Uterus (tissue), 3 donors: ENCODE measurements at regions not wholly inside any gene's neighbourhood (a gene's known extent, or its start where the extent isn't known, plus 50 kb on each side); places are given as distances from the start of the nearest gene placed in this dataset.

Source experiments
- DNase-seq, 2 donors: peaks; one replicate each; pipeline ENCODE4 v3.0.0-alpha.2; 2019 to 2020
- H3K27ac ChIP-seq, 2 donors: fragments of 200-600 bp; sonication (generic); 1 replicate in 1 of 2; 2 replicates in 1 of 2; pipeline ENCODE4 v1.5.1; 2016 to 2018
- H3K27me3 ChIP-seq, 2 donors: fragments of 200-600 bp; sonication (generic); one replicate each; pipeline ENCODE4 v1.5.1; 2018 to 2019; ENCODE audit warnings: control low read depth in 1 of 2
- H3K36me3 ChIP-seq, 2 donors: fragments of 200-600 bp; sonication (generic); one replicate each; pipeline ENCODE4 v1.5.1; 2019; ENCODE audit warnings: control low read depth in 1 of 2
- H3K4me1 ChIP-seq, 2 donors: fragments of 200-600 bp; sonication (generic); one replicate each; pipeline ENCODE4 v1.5.1; 2018 to 2019; ENCODE audit warnings: control low read depth in 1 of 2
- H3K4me3 ChIP-seq, 2 donors: fragments of 200-600 bp; sonication (generic); 1 replicate in 1 of 2; 2 replicates in 1 of 2; pipeline ENCODE4 v1.5.1; 2018 to 2019; ENCODE audit warnings: mild to moderate bottlenecking in 1 of 2
- H3K9me3 ChIP-seq, 2 donors: fragments of 200-600 bp; sonication (generic); one replicate each; pipeline ENCODE4 v1.5.1; 2019; ENCODE audit warnings: control low read depth in 1 of 2
- POLR2A ChIP-seq, 2 donors: fragments of 450-650 bp; IDR thresholded peaks; one replicate each; pipeline ENCODE4 v1.6.1; 2016; ENCODE audit warnings: antibody characterized with exemption in 2 of 2, mild to moderate bottlenecking in 1 of 2, moderate library complexity in 1 of 2
- intact Hi-C: fragments of 100-400 bp; cut with DNase I; formaldehyde crosslinking; loops from one replicate; pipeline ENCODE4 v1.15.1; 2023; ENCODE audit warnings: low total_unique reads
- TF ChIP-seq, protein P1 (sequence below), 4 experiments: fragments of 200-600 bp in 2 of 4; fragments of 450-650 bp in 2 of 4; sonication (generic) in 2 of 4; IDR thresholded peaks; one replicate each; pipeline ENCODE4 v1.5.1; 2016 to 2019; ENCODE audit warnings: antibody characterized with exemption in 4 of 4, mild to moderate bottlenecking in 2 of 4, moderate library complexity in 1 of 4
- donor health status: DM: yes; HTN: yes; CAD: no.

DNA sequence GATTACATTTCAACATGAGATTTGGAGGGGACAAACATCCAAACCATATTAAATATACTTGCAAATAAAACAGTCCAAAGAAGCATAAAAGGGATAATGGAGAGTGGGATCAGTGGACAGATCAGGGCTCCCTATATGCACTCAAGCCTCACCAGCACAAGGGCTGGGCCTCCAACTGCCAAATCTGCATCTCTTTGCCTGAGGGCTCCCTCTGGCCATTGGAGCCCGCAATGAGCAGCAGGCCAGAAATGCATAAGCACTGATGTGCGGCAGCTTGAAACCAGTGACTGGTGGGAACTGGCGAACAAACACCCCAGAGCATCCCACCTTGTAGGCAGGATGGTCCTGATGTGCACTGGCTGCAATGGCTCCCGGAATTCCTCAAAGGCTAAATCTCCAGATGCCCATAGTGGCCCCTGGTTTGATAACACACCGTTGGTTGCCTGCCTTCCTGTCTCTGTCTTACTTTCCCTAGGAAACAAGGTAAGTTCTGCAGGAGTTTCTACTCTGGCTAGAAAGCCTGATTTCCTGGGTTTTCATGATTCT, 55.9 kb upstream of the POMGNT2 start:
- Histone ChIP-seq H3K4me3 (no peak overlapping the region), H3K27ac (no peak overlapping the region), H3K36me3 (no peaks in the 10 kb centered on the region), H3K4me1 (no peaks in the 10 kb centered on the region), H3K9me3 (no peaks in the 10 kb centered on the region), H3K27me3 (no peaks in the 10 kb centered on the region)
- no peak for DNase-seq
- intact Hi-C loops = no loop called here
- TF ChIP-seq, protein P1, sequence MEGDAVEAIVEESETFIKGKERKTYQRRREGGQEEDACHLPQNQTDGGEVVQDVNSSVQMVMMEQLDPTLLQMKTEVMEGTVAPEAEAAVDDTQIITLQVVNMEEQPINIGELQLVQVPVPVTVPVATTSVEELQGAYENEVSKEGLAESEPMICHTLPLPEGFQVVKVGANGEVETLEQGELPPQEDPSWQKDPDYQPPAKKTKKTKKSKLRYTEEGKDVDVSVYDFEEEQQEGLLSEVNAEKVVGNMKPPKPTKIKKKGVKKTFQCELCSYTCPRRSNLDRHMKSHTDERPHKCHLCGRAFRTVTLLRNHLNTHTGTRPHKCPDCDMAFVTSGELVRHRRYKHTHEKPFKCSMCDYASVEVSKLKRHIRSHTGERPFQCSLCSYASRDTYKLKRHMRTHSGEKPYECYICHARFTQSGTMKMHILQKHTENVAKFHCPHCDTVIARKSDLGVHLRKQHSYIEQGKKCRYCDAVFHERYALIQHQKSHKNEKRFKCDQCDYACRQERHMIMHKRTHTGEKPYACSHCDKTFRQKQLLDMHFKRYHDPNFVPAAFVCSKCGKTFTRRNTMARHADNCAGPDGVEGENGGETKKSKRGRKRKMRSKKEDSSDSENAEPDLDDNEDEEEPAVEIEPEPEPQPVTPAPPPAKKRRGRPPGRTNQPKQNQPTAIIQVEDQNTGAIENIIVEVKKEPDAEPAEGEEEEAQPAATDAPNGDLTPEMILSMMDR (IDR thresholded peaks at IDR 0.05) = no peak
- TF ChIP-seq POLR2A (IDR thresholded peaks at IDR 0.05) = no peak

DNA sequence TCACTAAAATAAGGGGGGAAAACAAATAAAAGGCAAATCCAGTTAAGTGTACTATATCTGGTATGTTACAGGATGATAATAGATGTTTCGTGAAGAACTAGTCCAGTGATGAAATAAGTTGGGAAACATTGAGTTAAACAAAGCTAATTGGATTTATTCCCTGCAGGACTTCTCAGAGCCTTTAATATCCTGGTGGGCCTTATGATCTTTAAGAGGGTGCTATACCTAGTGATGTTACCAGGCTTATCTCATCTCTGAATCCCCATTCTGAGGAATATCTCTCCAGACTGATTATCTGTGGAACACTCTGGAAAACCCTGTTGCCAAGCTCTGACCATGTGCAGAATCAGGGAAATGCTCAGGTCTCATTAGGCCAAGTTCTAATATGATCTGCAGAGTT, 54.8 kb upstream of the POMGNT2 start:
- no peak for DNase-seq
- Histone ChIP-seq H3K4me3 (no peak overlapping the region), H3K27me3 (no peaks in the 10 kb centered on the region), H3K36me3 (no peaks in the 10 kb centered on the region), H3K9me3 (no peaks in the 10 kb centered on the region), H3K27ac (no peak overlapping the region), H3K4me1 (no peaks in the 10 kb centered on the region)
- intact Hi-C loops = no loop called here
- TF ChIP-seq, protein P1 (IDR thresholded peaks at IDR 0.05) = no peak

DNA sequence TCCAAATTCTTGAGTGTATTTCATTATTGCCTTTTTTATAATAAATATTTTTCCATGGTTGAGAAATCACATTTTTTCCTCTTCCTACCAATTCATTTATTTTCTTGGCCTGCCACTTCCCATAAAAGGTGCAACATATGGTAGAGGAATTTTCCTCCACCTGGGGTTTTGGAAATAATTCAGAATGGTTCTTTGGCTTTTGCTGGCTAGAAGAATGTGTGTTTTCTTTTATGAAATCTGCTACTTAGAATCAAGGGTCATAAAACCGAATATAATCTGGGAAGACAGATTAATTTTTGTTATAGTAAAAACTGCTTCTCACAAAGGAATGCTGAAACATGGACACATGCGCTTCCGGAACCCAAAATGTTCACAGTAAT, 54.0 kb upstream of the POMGNT2 start:
- DNase-seq = no peak
- Histone ChIP-seq H3K4me3 (no peak overlapping the region), H3K36me3 (no peaks in the 10 kb centered on the region), H3K9me3 (no peaks in the 10 kb centered on the region), H3K27me3 (no peaks in the 10 kb centered on the region), H3K4me1 (no peaks in the 10 kb centered on the region), H3K27ac (no peak overlapping the region)
- no peak for TF ChIP-seq POLR2A (IDR thresholded peaks at IDR 0.05)
- TF ChIP-seq, protein P1 (IDR thresholded peaks at IDR 0.05) = no peak
- intact Hi-C loops = loop anchor here (5.0 kb wide), 1 partner anchor 198 kb away; no protein-coding TSS in a partner anchor

DNA sequence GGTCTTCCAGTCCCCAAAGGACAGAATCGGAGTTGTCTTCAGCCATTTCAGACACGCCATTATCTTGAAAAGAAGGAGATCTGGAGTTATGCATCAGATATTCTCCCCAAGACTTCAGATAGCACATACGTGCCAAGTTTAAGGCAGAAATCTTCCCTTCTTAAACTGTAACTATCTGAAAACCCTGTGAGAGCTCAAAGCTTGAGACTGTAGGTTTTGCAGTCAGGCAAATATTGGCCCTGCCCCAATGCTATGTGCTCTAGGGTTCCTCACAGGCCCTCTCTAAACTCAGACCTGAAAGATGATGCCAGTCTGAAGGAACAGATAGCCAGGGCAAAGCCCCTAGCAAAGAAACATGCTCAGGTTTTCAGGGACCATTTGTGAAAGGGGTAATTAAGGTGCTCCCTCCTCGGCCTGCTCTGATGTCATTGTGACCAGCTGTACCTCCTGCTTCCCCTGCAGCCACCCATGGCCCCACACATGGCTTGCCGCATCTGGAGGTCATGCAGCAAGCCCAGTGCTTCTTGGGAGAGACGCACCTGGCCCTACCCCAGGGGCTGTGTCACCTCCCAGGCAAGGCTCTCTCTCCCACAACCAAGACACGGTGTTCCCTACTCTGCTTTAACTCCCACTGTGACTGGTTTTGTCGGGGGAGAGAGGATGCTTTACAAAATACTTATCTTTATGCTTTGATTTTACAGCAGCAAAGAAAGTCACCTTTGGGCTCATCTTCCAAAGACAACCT, 53.4 kb upstream of the POMGNT2 start:
- Histone ChIP-seq H3K36me3 (no peaks in the 10 kb centered on the region), H3K9me3 (no peaks in the 10 kb centered on the region), H3K4me1 (no peaks in the 10 kb centered on the region), H3K4me3 (no peak overlapping the region), H3K27ac (no peak overlapping the region), H3K27me3 (no peaks in the 10 kb centered on the region)
- DNase-seq = no peak
- intact Hi-C loops = loop anchor here (5.0 kb wide), 1 partner anchor 197 kb away; no protein-coding TSS in a partner anchor
- no peak for TF ChIP-seq POLR2A (IDR thresholded peaks at IDR 0.05)
- TF ChIP-seq, protein P1 (IDR thresholded peaks at IDR 0.05) = no peak

DNA sequence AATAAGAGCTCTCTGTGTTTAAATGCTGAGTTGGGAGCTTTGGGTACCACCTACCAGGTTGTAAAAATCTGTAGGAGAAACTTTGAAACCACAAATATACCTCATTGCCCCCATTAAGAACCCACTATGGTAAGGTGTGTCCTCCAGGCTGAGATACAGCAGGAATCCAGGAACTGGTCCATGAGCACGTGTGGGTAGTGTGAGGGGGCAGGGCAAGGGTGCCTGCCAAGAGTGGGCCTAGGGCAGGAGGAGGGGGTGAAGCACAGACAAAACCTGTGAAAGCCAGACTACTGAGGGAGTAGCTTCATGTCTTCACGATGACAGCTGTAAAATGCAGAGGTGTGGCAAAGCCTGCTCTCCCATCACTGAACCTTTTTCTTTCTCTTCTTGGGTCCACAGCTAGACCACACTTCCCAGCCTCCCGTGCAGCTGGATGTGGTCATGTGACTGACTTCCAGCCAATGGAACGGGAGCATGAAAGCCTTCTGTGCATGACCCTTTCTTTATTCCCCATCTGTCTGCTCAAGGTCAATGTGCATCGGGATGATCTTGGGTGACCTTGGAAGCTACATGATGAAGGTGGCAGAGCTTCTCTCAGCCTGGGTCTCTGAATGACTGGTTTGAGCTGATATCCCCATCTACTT, 51.1 kb upstream of the POMGNT2 start:
- Histone ChIP-seq H3K9me3 (no peaks in the 10 kb centered on the region), H3K27me3 (no peaks in the 10 kb centered on the region), H3K36me3 (no peaks in the 10 kb centered on the region), H3K4me1 (peaks cover 0 to 4% of the 10 kb centered on the region in 2 donors), H3K4me3 (no peak overlapping the region), H3K27ac (no peak overlapping the region)
- DNase-seq = no peak
- intact Hi-C loops = loop anchor here (5.0 kb wide), 1 partner anchor 195 kb away; no protein-coding TSS in a partner anchor
- TF ChIP-seq POLR2A (IDR thresholded peaks at IDR 0.05) = no peak
- TF ChIP-seq, protein P1 (IDR thresholded peaks at IDR 0.05) = no peak
